Activated CD8-positive, alpha-beta T cell treated with anti-CD3 and anti-CD28 coated beads, Interleukin-2, amount 10 ng/mL, durations not matched to agents 7 days and 5 days (primary cell): ENCODE measurements at regions not wholly inside any gene's neighbourhood (a gene's known extent, or its start where the extent isn't known, plus 50 kb on each side); places are given as distances from the start of the nearest gene placed in this dataset.
"Not testable (repeated sequence)": the region's sequence is repeated elsewhere in the genome, so short reads cannot be mapped to it uniquely, and the experiment has no call there.

Experiments used
- ATAC-seq: fragments of 150-1000 bp; cut with Tn5 transposase; one replicate; pipeline ENCODE4 v1.10.0; 2021; ENCODE audit warnings: moderate library complexity
- CTCF ChIA-PET: fragments of 350-600 bp; sonication (Branson Sonifier 250); formaldehyde crosslinking; loops from one replicate; lab custom pipeline; 2021; ENCODE audit warnings: antibody characterized with exemption; lab: Charles Lee
- POLR2A ChIA-PET: fragments of 350-600 bp; sonication (Branson Sonifier 250); formaldehyde crosslinking; loops from one replicate; lab custom pipeline; 2021; ENCODE audit warnings: antibody characterized with exemption; lab: Charles Lee
- DNase-seq: peaks from one replicate; pipeline ENCODE4 v3.0.0-alpha.2; 2020
- H3K27ac Mint-ChIP-seq: one replicate; pipeline ENCODE4 v1.8.0; 2021; ENCODE audit warnings: mild to moderate bottlenecking, mixed read lengths
- H3K27me3 Mint-ChIP-seq: one replicate; pipeline ENCODE4 v1.8.0; 2021; ENCODE audit warnings: low read depth, mixed read lengths
- H3K36me3 Mint-ChIP-seq: one replicate; pipeline ENCODE4 v1.8.0; 2021; ENCODE audit warnings: low read depth, mixed read lengths
- H3K4me1 Mint-ChIP-seq: one replicate; pipeline ENCODE4 v1.8.0; 2021; ENCODE audit warnings: low read depth, mixed read lengths
- H3K4me3 Mint-ChIP-seq: one replicate; pipeline ENCODE4 v1.8.0; 2021; ENCODE audit warnings: mild to moderate bottlenecking, mixed read lengths
- H3K9me3 Mint-ChIP-seq: one replicate; pipeline ENCODE4 v1.8.0; 2022; ENCODE audit warnings: mixed read lengths; ENCODE audit not compliant: insufficient read depth

DNA sequence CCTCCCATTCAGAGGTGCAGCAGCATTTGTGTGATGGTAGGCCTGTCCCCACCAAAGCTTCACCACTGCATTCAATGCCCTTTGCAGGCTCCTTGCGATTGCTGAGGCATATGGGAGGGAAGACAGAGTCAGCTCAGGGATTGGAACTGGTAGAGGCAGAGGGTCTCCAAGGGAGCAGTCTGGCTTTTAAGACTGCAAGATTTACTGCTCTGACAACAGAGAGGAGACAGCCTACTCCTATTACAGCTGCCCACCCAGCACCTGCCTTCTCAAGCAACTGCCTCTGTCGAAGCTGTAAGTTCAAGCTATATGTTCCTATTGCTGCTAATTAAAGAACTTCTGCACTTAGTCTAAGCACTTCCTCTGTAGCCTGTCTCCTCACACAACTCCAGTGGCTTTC, 481.8 kb downstream of the FGF13 start:
- H3K4me1 Mint-ChIP-seq, result no peaks in the 10 kb centered on the region
- no peak overlapping the region for H3K4me3 Mint-ChIP-seq
- CTCF ChIA-PET, result no interaction called here
- H3K27me3 Mint-ChIP-seq, result no peaks in the 10 kb centered on the region
- ATAC-seq (no peak), DNase-seq (no peak)
- POLR2A ChIA-PET, result no interaction called here
- H3K36me3 Mint-ChIP-seq, result no peaks in the 10 kb centered on the region
- no peak overlapping the region for H3K27ac Mint-ChIP-seq
- no peaks in the 10 kb centered on the region for H3K9me3 Mint-ChIP-seq

DNA sequence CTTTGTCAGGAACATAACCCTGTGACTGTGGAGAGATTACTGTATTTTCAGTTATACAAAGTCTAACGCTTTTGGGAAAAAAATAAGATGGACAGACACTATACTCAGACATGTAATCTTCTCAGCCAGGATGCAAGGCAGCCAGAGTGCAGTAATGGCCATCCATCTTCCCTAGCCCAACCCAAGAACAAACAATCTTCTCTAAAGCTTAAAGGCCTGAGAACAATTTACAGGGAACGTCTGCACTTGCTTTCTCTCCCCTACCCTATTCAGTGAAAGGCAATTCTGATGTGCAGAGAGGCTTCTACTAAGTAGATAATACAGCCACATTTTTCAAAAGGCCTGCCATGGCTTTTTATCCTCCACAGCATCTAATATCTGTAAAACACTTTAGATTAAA, 471.3 kb downstream of the FGF13 start:
- H3K4me1 Mint-ChIP-seq, result no peaks in the 10 kb centered on the region
- H3K9me3 Mint-ChIP-seq, result no peaks in the 10 kb centered on the region
- H3K4me3 Mint-ChIP-seq, result no peak overlapping the region
- H3K27ac Mint-ChIP-seq, result no peak overlapping the region
- no peaks in the 10 kb centered on the region for H3K36me3 Mint-ChIP-seq
- POLR2A ChIA-PET, result no interaction called here
- no peak for DNase-seq
- no peak for ATAC-seq
- CTCF ChIA-PET, result no interaction called here
- no peaks in the 10 kb centered on the region for H3K27me3 Mint-ChIP-seq

DNA sequence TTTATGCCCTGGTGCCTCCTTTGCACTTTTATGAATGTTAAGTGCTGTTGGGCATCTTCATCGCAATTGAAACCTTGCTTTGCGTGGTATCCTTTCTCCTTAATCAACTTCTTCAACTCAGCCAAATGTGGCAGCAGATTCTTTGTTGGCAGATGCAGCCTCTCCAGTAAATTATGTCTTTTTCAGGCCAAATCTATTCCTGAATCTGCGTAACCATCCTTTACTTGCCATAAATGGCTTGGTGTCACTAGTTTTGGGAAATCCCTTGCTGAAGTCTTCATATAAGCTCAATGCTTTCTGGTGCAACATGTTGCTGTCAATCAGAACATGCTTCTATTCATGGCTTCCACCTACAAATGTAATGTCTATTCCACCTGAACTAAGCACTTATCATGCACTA, 457.5 kb downstream of the FGF13 start:
- no peaks in the 10 kb centered on the region for H3K27me3 Mint-ChIP-seq
- no peaks in the 10 kb centered on the region for H3K9me3 Mint-ChIP-seq
- ChIA-PET CTCF (no interaction called here), POLR2A (no interaction called here)
- H3K27ac Mint-ChIP-seq, result no peak overlapping the region
- ATAC-seq (no peak), DNase-seq (no peak)
- H3K36me3 Mint-ChIP-seq, result no peaks in the 10 kb centered on the region
- H3K4me3 Mint-ChIP-seq, result no peak overlapping the region
- no peaks in the 10 kb centered on the region for H3K4me1 Mint-ChIP-seq

DNA sequence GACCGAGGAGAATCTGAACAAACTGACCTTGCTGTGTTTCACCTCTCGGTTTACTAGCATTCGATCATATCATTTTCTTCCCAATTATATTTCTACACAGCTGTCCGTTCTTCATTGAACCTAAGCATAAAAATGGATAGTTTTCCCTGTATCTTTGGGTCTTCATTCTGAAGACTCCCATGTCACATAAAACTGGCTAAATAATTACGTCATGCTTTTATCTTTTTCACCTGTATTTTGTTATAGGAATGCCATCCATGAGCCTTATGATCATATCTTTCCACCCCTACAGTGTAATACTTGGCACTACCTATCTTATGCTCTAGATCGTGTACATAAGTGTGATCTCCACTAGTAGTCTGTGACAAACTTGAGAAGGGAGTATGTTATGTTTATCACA, 456.1 kb downstream of the FGF13 start:
- no peak overlapping the region for H3K27ac Mint-ChIP-seq
- H3K4me3 Mint-ChIP-seq, result no peak overlapping the region
- DNase-seq, result no peak
- H3K9me3 Mint-ChIP-seq, result no peaks in the 10 kb centered on the region
- H3K4me1 Mint-ChIP-seq, result no peaks in the 10 kb centered on the region
- no peaks in the 10 kb centered on the region for H3K36me3 Mint-ChIP-seq
- ATAC-seq, result no peak
- ChIA-PET POLR2A (no interaction called here), CTCF (no interaction called here)
- no peaks in the 10 kb centered on the region for H3K27me3 Mint-ChIP-seq

DNA sequence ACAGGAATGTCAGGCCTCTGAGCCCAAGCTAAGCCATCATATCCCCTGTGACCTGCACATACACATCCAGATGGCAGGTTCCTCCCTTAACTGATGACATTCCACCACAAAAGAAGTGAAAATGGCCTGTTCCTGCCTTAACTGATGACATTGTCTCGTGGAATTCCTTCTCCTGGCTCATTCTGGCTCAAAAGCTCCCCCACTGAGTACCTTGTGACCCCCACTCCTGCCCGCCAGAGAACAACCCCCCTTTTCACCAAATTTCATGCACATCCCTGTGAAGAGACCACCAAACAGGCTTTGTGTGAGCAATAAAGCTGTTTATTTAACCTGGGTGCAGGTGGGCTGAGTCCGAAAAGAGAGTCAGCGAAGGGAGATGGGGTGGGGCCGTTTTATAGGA, 447.4 kb downstream of the FGF13 start:
- H3K4me3 Mint-ChIP-seq, ATAC-seq, POLR2A ChIA-PET, CTCF ChIA-PET, H3K36me3 Mint-ChIP-seq, DNase-seq, H3K27ac Mint-ChIP-seq, H3K27me3 Mint-ChIP-seq, H3K9me3 Mint-ChIP-seq, H3K4me1 Mint-ChIP-seq: not testable (repeated sequence)

DNA sequence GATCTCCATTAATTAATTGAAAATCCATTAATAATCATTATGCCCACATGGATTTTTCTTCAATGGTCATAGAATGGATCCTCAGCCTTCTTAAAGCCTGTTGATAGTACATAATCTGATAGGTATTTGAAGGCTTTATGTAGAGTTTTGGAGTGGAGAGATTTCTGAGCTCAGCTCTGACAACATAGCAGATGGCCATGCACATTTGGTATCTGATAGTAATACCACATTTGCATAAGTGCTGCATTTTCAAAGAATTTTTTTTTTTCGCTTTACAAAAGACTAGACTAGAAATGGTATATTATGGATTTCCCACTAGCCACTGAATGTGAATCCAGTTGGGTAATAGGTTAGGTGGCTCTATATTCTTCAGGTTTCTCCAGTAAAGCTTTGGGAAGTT, 440.6 kb downstream of the FGF13 start:
- Mint-ChIP-seq H3K36me3 (no peaks in the 10 kb centered on the region), H3K9me3 (no peaks in the 10 kb centered on the region), H3K4me3 (no peak overlapping the region), H3K4me1 (no peaks in the 10 kb centered on the region), H3K27me3 (no peaks in the 10 kb centered on the region), H3K27ac (no peak overlapping the region)
- POLR2A ChIA-PET, result no interaction called here
- CTCF ChIA-PET, result no interaction called here
- no peak for ATAC-seq
- no peak for DNase-seq

DNA sequence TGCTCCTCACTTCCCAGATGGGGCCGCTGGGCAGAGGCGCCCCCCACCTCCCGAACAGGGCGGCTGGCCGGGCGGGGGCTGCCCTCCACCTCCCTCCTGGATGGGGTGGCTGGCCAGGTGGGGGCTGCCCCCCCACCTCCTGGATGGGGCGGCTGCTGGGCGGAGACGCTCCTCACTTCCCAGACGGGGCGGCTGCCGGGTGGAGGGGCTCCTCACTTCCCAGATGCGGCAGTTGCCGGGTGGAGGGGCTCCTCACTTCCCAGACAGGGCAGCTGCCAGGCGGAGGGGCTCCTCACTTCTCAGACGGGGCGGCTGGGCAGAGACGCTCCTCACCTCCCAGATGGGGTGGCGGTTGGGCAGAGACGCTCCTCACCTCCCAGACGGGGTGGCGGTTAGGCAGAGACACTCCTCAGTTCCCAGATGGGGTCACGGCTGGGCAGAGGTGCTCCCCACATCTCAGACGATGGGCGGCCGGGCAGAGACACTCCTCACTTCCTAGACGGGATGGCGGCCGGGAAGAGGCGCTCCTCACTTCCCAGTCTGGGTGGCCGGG, 428.8 kb downstream of the FGF13 start:
- H3K4me3 Mint-ChIP-seq, H3K4me1 Mint-ChIP-seq, DNase-seq, ATAC-seq, POLR2A ChIA-PET, H3K27me3 Mint-ChIP-seq, H3K9me3 Mint-ChIP-seq, H3K27ac Mint-ChIP-seq, H3K36me3 Mint-ChIP-seq, CTCF ChIA-PET: not testable (repeated sequence)

DNA sequence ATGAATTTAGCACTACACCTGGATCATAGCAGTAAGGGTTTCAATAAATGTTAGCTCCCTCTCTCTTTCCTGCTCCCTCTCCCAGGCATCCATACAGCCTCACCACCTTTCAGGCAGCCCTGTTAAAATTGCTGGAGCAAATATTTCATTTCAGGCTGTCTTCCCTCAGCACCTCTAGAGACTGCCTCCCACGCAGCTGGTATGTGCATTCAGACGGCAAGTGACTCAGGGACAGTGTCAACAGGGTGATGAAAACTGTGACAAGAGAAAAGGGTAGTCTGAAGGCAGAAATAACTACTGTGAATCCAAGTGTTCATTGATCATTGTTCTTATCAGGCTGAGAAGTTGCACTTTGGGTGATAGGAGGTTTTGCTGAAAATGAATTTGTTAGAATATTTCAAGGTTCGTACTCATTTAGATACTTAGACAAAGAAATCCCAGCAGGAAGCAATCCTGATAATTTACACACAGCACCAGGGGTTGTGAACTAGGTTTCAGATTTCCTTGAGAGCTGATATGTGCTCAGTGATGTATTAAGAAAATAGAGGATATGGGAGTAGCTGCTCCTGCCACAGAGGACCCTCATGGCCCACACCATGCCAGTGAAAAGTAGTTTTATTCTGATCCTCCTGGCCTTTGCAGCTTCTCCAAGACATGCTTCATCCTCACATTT, 424.2 kb downstream of the FGF13 start:
- ChIA-PET POLR2A (no interaction called here), CTCF (no interaction called here)
- H3K36me3 Mint-ChIP-seq, result no peaks in the 10 kb centered on the region
- no peak overlapping the region for H3K4me3 Mint-ChIP-seq
- no peak overlapping the region for H3K27ac Mint-ChIP-seq
- H3K9me3 Mint-ChIP-seq, result no peaks in the 10 kb centered on the region
- ATAC-seq (no peak), DNase-seq (no peak)
- H3K27me3 Mint-ChIP-seq, result no peaks in the 10 kb centered on the region
- H3K4me1 Mint-ChIP-seq, result no peaks in the 10 kb centered on the region

DNA sequence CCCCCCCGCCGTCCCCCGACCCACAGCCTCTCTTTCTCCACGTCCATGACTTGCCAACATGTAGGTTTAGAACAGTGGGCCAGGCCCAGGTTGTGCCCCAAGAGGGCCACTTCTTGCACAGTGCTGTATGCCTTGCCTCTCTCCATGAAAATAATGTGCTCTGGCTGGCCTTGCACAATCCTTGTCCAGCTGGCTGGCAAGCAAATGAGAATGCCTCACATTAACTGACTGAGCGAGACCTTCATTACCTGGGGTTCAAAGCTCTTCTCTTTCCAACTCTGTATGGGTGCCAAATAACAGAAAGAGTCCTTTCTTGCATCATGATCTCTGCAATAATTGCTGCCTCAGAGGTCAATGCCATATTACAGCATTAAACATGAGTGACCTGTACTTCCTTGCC, 416.6 kb downstream of the FGF13 start:
- ChIA-PET CTCF (no interaction called here), POLR2A (no interaction called here)
- DNase-seq, result no peak
- no peaks in the 10 kb centered on the region for H3K9me3 Mint-ChIP-seq
- no peak overlapping the region for H3K4me3 Mint-ChIP-seq
- no peaks in the 10 kb centered on the region for H3K36me3 Mint-ChIP-seq
- ATAC-seq, result no peak
- H3K27ac Mint-ChIP-seq, result no peak overlapping the region
- H3K27me3 Mint-ChIP-seq, result no peaks in the 10 kb centered on the region
- no peaks in the 10 kb centered on the region for H3K4me1 Mint-ChIP-seq

DNA sequence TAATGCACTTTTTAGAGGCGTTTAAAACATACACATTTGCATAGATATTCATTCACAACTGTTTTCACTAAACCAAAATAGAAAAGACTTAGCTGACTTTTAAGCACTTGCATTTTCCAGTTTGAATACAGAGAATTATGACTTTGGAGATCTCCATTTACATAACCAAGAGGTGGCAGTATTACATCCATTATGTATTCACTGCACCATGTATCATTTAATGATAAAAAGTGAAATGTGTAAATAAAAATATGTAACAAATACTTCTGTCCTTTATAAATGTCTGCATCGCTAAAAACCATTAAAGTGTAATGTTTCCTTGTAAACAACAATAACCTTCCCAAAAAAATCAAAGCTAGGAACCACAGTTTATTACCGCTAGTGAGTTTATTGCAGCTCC, 413.2 kb downstream of the FGF13 start:
- ATAC-seq, result no peak
- CTCF ChIA-PET, result no interaction called here
- H3K4me3 Mint-ChIP-seq, result no peak overlapping the region

DNA sequence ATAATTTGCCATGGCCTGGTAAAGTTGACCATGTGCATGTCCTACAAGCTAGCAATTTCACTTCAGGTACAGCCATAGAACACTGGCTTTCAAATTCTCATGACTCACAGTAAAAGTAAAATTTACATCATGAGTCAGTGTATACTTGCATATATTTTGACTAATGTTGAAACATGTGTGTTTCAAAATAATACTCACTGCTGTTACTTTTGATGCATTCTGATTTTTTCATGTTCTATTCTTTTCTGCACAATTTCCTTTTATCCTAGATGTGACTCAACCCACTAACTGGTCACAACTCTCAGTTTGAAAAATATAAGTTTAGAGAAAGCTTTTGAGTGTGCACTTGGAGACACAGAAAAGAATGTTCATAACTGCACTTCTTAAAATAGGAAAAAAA, 365.7 kb downstream of the FGF13 start:
- POLR2A ChIA-PET, result no interaction called here
- Mint-ChIP-seq H3K4me3 (no peak overlapping the region), H3K27ac (no peak overlapping the region), H3K36me3 (no peaks in the 10 kb centered on the region), H3K9me3 (no peaks in the 10 kb centered on the region), H3K4me1 (no peaks in the 10 kb centered on the region), H3K27me3 (no peaks in the 10 kb centered on the region)
- no peak for DNase-seq
- CTCF ChIA-PET, result no interaction called here
- ATAC-seq, result no peak

More for the DNA sequence above, 413.2 kb downstream of the FGF13 start:
- Mint-ChIP-seq H3K4me1 (no peaks in the 10 kb centered on the region), H3K9me3 (no peaks in the 10 kb centered on the region), H3K27me3 (no peaks in the 10 kb centered on the region), H3K36me3 (no peaks in the 10 kb centered on the region), H3K27ac (no peak overlapping the region)
- DNase-seq, result no peak
- POLR2A ChIA-PET, result no interaction called here

DNA sequence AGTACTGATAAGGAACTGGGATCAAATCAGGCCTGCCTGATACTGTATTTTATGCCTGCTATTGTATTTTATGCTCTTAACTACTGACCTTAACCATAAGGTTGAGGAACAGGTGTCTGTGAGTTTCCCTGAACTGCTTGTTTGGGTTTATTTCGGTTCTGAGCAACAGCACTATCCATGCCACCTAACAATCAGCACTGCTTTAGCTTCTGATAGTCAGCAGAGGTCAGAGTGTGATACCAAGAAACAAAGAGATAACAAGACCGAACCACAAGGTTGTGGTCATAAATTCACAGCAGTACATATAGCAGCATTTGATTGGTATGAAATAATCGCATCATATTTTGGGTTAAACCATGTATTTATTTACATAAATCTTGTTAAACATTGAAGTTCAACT, 362.2 kb downstream of the FGF13 start:
- H3K4me3 Mint-ChIP-seq, result no peak overlapping the region
- DNase-seq (no peak), ATAC-seq (no peak)
- H3K36me3 Mint-ChIP-seq, result no peaks in the 10 kb centered on the region
- CTCF ChIA-PET, result no interaction called here
- H3K27ac Mint-ChIP-seq, result no peak overlapping the region
- no peaks in the 10 kb centered on the region for H3K9me3 Mint-ChIP-seq
- H3K4me1 Mint-ChIP-seq, result no peaks in the 10 kb centered on the region
- POLR2A ChIA-PET, result no interaction called here
- no peaks in the 10 kb centered on the region for H3K27me3 Mint-ChIP-seq

DNA sequence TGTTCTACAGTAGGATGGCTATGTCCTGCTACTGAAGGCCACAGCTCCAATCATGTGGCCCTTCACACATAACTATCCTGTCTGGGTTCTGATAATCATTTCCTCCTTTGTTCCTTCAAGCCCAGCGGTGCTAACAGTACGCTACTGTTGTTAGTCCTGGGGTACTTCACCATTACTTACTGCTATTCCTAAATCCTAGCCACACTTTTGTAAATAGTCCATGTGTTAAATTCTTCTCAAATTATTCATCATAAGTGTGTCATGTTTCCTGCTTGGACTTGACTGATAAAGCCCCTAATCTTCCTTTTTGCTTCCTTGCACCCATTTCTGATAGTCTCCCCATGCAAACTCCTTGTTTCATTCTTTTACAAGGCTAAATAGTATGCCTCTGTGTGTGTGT, 332.6 kb downstream of the FGF13 start:
- Mint-ChIP-seq H3K27ac (no peak overlapping the region), H3K4me3 (no peak overlapping the region), H3K36me3 (no peaks in the 10 kb centered on the region), H3K9me3 (no peaks in the 10 kb centered on the region), H3K27me3 (no peaks in the 10 kb centered on the region), H3K4me1 (no peaks in the 10 kb centered on the region)
- POLR2A ChIA-PET, result no interaction called here
- ATAC-seq, result no peak
- DNase-seq, result no peak
- CTCF ChIA-PET, result no interaction called here
